MCF 10A (cell line): ENCODE measurements at regions not wholly inside any gene's neighbourhood (a gene's known extent, or its start where the extent isn't known, plus 50 kb on each side); places are given as distances from the start of the nearest gene placed in this dataset.
"Not testable (repeated sequence)": the region's sequence is repeated elsewhere in the genome, so short reads cannot be mapped to it uniquely, and the experiment has no call there.

ENCODE experiments used
- BruUV-seq: library from RNA; stranded (reverse); fragments of 400-500 nt; replicated peaks from 2 replicates; lab custom pipeline; 2021; lab: Mats Ljungman, UMichigan
- CTCF ChIA-PET: fragments of 300-600 bp; sonication (Branson Sonifier 250); formaldehyde crosslinking; extraction: SDS; loops from one replicate; lab custom pipeline; 2021; ENCODE audit warnings: antibody characterized with exemption, inconsistent platforms; lab: Yijun Ruan, JAX
- POLR2A ChIA-PET: fragments of 300-600, 350-650 bp; sonication (Branson Sonifier 250); formaldehyde crosslinking; extraction: SDS; loops from one replicate; lab custom pipeline; 2020; ENCODE audit warnings: antibody characterized with exemption, inconsistent platforms; lab: Yijun Ruan, JAX
- DNase-seq: peaks from one replicate; pipeline ENCODE4 v3.0.0-alpha.2; 2018; ENCODE audit not compliant: unreplicated experiment
- H3K27ac Mint-ChIP-seq: one replicate; pipeline ENCODE4 v1.8.0; 2022; ENCODE audit warnings: mild to moderate bottlenecking, low read depth, mixed read lengths; ENCODE audit not compliant: unreplicated experiment
- H3K27me3 Mint-ChIP-seq: one replicate; pipeline ENCODE4 v1.8.0; 2022; ENCODE audit warnings: mixed read lengths; ENCODE audit not compliant: insufficient read depth, unreplicated experiment
- H3K36me3 Mint-ChIP-seq: one replicate; pipeline ENCODE4 v1.8.0; 2022; ENCODE audit warnings: mild to moderate bottlenecking, moderate library complexity, mixed read lengths; ENCODE audit not compliant: insufficient read depth, unreplicated experiment
- H3K4me1 Mint-ChIP-seq: one replicate; pipeline ENCODE4 v1.8.0; 2022; ENCODE audit warnings: mixed read lengths; ENCODE audit not compliant: insufficient read depth, unreplicated experiment
- H3K4me3 Mint-ChIP-seq: one replicate; pipeline ENCODE4 v1.8.0; 2022; ENCODE audit warnings: mild to moderate bottlenecking, moderate library complexity, mixed read lengths; ENCODE audit not compliant: unreplicated experiment
- H3K9me3 Mint-ChIP-seq: one replicate; pipeline ENCODE4 v1.8.0; 2022; ENCODE audit warnings: mixed read lengths; ENCODE audit not compliant: unreplicated experiment
- CTCF ChIP-seq: fragments of 200-600 bp; IDR thresholded peaks from one replicate; pipeline ENCODE4 v1.8.0; 2022; ENCODE audit warnings: antibody characterized with exemption, mild to moderate bottlenecking; ENCODE audit not compliant: unreplicated experiment
- intact Hi-C: fragments of 100-400 bp; cut with micrococcal nuclease; formaldehyde crosslinking; loops from 2 replicates; pipeline ENCODE4 v1.14.1; 2022

- no peaks in the 10 kb centered on the region for H3K36me3 Mint-ChIP-seq
- no peak for TF ChIP-seq CTCF
- no peaks in the 10 kb centered on the region for H3K27me3 Mint-ChIP-seq
- no peaks in the 10 kb centered on the region for H3K4me1 Mint-ChIP-seq
- H3K4me3 Mint-ChIP-seq: no peak overlapping the region
- CTCF ChIA-PET: interaction anchor here (0.6 to 0.7 kb wide), 2 partner anchors 30 to 1695 kb away, joined by 3 read pairs; no protein-coding TSS in a partner anchor
- DNase-seq: no peak
- intact Hi-C loops: no loop called here
- BruUV-seq: no TSS peak
- no peak overlapping the region for H3K27ac Mint-ChIP-seq
- H3K9me3 Mint-ChIP-seq: no peaks in the 10 kb centered on the region
- POLR2A ChIA-PET: interaction anchor here (1.2 kb wide), 1 partner anchor 9 kb away, joined by 3 read pairs; no protein-coding TSS in a partner anchor
These were observed 214.8 kb upstream of the BTBD3 start for GRCh38 chr20:11702721-11703518.

DNA sequence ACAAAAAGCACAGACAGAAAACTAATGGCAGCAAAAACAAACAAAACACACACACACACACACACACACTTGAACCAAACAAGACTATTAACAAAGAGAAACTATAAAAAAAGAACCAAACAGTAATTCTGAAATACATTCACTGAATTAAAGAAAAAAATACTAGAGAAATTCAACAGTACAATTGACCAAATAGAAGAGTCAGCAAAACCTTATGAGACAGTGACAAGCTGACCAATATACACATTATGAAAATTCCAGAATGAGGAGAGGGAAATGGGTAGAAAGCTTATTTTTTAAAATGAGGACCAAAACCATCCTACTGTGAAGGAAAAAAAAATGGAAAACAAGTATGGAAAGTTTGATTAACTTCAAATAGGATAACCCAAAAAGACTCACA lies 212.2 kb upstream of the BTBD3 start:
- H3K9me3 Mint-ChIP-seq: no peaks in the 10 kb centered on the region
- POLR2A ChIA-PET: interaction anchor here (0.7 kb wide), 1 partner anchor 858 kb away, joined by 5 read pairs; no protein-coding TSS in a partner anchor

GRCh38 chr20:11708223-11708622 lies 209.5 kb upstream of the BTBD3 start:
- H3K27ac Mint-ChIP-seq, H3K27me3 Mint-ChIP-seq, DNase-seq, intact Hi-C loops, BruUV-seq, H3K36me3 Mint-ChIP-seq, H3K9me3 Mint-ChIP-seq, H3K4me1 Mint-ChIP-seq, H3K4me3 Mint-ChIP-seq: not testable (repeated sequence)
- POLR2A ChIA-PET: interaction anchor here (0.6 kb wide), 1 partner anchor 13 kb away, joined by 3 read pairs; no protein-coding TSS in a partner anchor
- CTCF ChIA-PET: interaction anchor here (0.7 to 1.6 kb wide), 3 partner anchors 19 to 1020 kb away, joined by 3 to 5 read pairs (median 4); no protein-coding TSS in a partner anchor

More for the DNA sequence above, 212.2 kb upstream of the BTBD3 start:
- Mint-ChIP-seq H3K36me3 (no peaks in the 10 kb centered on the region), H3K27ac (no peak overlapping the region), H3K4me3 (no peak overlapping the region), H3K4me1 (no peaks in the 10 kb centered on the region), H3K27me3 (no peaks in the 10 kb centered on the region)
- no TSS peak for BruUV-seq
- no peak for TF ChIP-seq CTCF
- intact Hi-C loops: no loop called here
- no peak for DNase-seq
- CTCF ChIA-PET: interaction anchor here (0.6 to 1.4 kb wide), 7 partner anchors 11 to 1634 kb away, joined by 3 to 5 read pairs (median 3); no protein-coding TSS in a partner anchor

DNA sequence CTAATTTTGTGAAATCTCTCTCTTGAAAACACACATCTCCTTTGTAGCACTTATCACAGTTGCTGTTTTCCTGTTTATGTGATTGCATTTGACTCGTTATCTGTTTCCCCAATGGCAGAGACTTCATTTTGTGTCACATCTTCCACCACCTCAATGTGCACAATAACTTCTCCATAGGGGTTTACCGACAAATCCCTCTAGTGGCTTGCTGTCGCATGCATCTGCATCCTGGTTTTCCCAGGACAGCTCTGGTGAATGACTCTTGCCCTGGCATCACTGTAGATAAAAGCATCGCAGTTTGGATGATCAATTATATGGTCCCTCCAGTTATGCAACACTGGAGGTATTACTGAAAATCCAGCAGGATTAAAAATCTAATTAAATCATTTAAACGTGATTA lies 206.5 kb upstream of the BTBD3 start:
- no peaks in the 10 kb centered on the region for H3K27me3 Mint-ChIP-seq
- H3K4me3 Mint-ChIP-seq: no peak overlapping the region
- no peaks in the 10 kb centered on the region for H3K36me3 Mint-ChIP-seq
- no peak for DNase-seq
- BruUV-seq: no TSS peak
- no peak for TF ChIP-seq CTCF
- no peaks in the 10 kb centered on the region for H3K4me1 Mint-ChIP-seq
- no peak overlapping the region for H3K27ac Mint-ChIP-seq
- intact Hi-C loops: no loop called here
- CTCF ChIA-PET: interaction anchor here (0.7 to 1.5 kb wide), 2 partner anchors 10 to 18 kb away, joined by 3 to 6 read pairs; no protein-coding TSS in a partner anchor
- no peaks in the 10 kb centered on the region for H3K9me3 Mint-ChIP-seq
- POLR2A ChIA-PET: interaction anchor here (1.2 kb wide), 1 partner anchor 15 kb away, joined by 4 read pairs; no protein-coding TSS in a partner anchor
